Muscle of back (tissue), 3 donors: ENCODE measurements at regions not wholly inside any gene's neighbourhood (a gene's known extent, or its start where the extent isn't known, plus 50 kb on each side); places are given as distances from the start of the nearest gene placed in this dataset.
"Not testable (repeated sequence)": the region's sequence is repeated elsewhere in the genome, so short reads cannot be mapped to it uniquely, and the experiment has no call there.

ENCODE experiments used
- DNase-seq, 3 donors: peaks; one replicate each; pipeline versions ENCODE4 v3.0.0 to v3.0.0-alpha.2; 2013

- no peak for DNase-seq
Measured at GRCh38 chr6:159525445-159526025, 167.5 kb downstream of the SOD2 start.

- no peak for DNase-seq
Measured at GRCh38 chr6:159522877-159523547, 170.0 kb downstream of the SOD2 start.

- no peak for DNase-seq
Measured at GRCh38 chr6:159521962-159522361, 171.1 kb downstream of the SOD2 start.

GRCh38 chr6:159520002-159520401 lies 173.0 kb downstream of the SOD2 start:
- no peak for DNase-seq

GRCh38 chr6:159515811-159516210 lies 177.2 kb downstream of the SOD2 start:
- DNase-seq, result not testable (repeated sequence)

GRCh38 chr6:159513914-159514313 lies 179.1 kb downstream of the SOD2 start:
- DNase-seq, result no peak

- DNase-seq, result no peak
Measured at GRCh38 chr6:159513074-159513720, 179.8 kb downstream of the SOD2 start.

- no peak for DNase-seq
Measured at GRCh38 chr6:159512571-159512970, 180.5 kb downstream of the SOD2 start.

GRCh38 chr6:159512104-159512503 lies 180.9 kb downstream of the SOD2 start:
- no peak for DNase-seq

GRCh38 chr6:159510141-159510540 lies 182.9 kb downstream of the SOD2 start:
- DNase-seq, result no peak

- DNase-seq, result no peak
Measured at GRCh38 chr6:159508931-159509330, 184.1 kb downstream of the SOD2 start.

GRCh38 chr6:159506048-159506447 lies 187.0 kb downstream of the SOD2 start:
- no peak for DNase-seq

- DNase-seq, result peak in 2 of 3 donors; percentile 87 to 90
Measured at GRCh38 chr6:159505140-159505922, 187.7 kb downstream of the SOD2 start.

GRCh38 chr6:159501558-159501957 lies 191.5 kb downstream of the SOD2 start:
- DNase-seq, result no peak

- DNase-seq, result no peak
Measured at GRCh38 chr6:159499034-159499433, 194.0 kb downstream of the SOD2 start.

- peak in 1 of 3 donors; percentile 21 for DNase-seq
Measured at GRCh38 chr6:159494586-159494972, 198.5 kb downstream of the SOD2 start.

GRCh38 chr6:159493898-159494585 lies 199.0 kb downstream of the SOD2 start:
- DNase-seq, result peak; percentile 73 to 95 (median 91)

GRCh38 chr6:159493231-159493897 lies 199.7 kb downstream of the SOD2 start:
- DNase-seq, result peak; percentile 52 to 84 (median 68)

GRCh38 chr6:159490298-159490937 lies 202.6 kb downstream of the SOD2 start:
- peak; percentile 18 to 82 (median 80) for DNase-seq

- no peak for DNase-seq
Measured at GRCh38 chr6:159487636-159488035, 205.4 kb downstream of the SOD2 start.

- no peak for DNase-seq
Measured at GRCh38 chr6:159483259-159483658, 209.8 kb downstream of the SOD2 start.
